Uterus (tissue), 3 donors: ENCODE measurements at regions not wholly inside any gene's neighbourhood (a gene's known extent, or its start where the extent isn't known, plus 50 kb on each side); places are given as distances from the start of the nearest gene placed in this dataset. TPM values are rescaled to one million over a fixed set of nuclear protein-coding genes. Genes with fewer than 3 reads are reported as not detected.

Experiments
- DNase-seq, 2 donors: peaks; one replicate each; pipeline ENCODE4 v3.0.0-alpha.2; 2019 to 2020
- H3K27ac ChIP-seq, 2 donors: fragments of 200-600 bp; sonication (generic); 1 replicate in 1 of 2; 2 replicates in 1 of 2; pipeline ENCODE4 v1.5.1; 2016 to 2018
- H3K27me3 ChIP-seq, 2 donors: fragments of 200-600 bp; sonication (generic); one replicate each; pipeline ENCODE4 v1.5.1; 2018 to 2019; ENCODE audit warnings: control low read depth in 1 of 2
- H3K36me3 ChIP-seq, 2 donors: fragments of 200-600 bp; sonication (generic); one replicate each; pipeline ENCODE4 v1.5.1; 2019; ENCODE audit warnings: control low read depth in 1 of 2
- H3K4me1 ChIP-seq, 2 donors: fragments of 200-600 bp; sonication (generic); one replicate each; pipeline ENCODE4 v1.5.1; 2018 to 2019; ENCODE audit warnings: control low read depth in 1 of 2
- H3K4me3 ChIP-seq, 2 donors: fragments of 200-600 bp; sonication (generic); 1 replicate in 1 of 2; 2 replicates in 1 of 2; pipeline ENCODE4 v1.5.1; 2018 to 2019; ENCODE audit warnings: mild to moderate bottlenecking in 1 of 2
- H3K9me3 ChIP-seq, 2 donors: fragments of 200-600 bp; sonication (generic); one replicate each; pipeline ENCODE4 v1.5.1; 2019; ENCODE audit warnings: control low read depth in 1 of 2
- POLR2A ChIP-seq, 2 donors: fragments of 450-650 bp; IDR thresholded peaks; one replicate each; pipeline ENCODE4 v1.6.1; 2016; ENCODE audit warnings: antibody characterized with exemption in 2 of 2, mild to moderate bottlenecking in 1 of 2, moderate library complexity in 1 of 2
- intact Hi-C: fragments of 100-400 bp; cut with DNase I; formaldehyde crosslinking; loops from one replicate; pipeline ENCODE4 v1.15.1; 2023; ENCODE audit warnings: low total_unique reads
- small RNA-seq: library from RNA; depleted of rRNA; stranded (forward); fragments of <200 nt; gene quantifications from one replicate; pipeline ENCODE3, GENCODE V24; 2016
- TF ChIP-seq, protein P1 (sequence below), 4 experiments: fragments of 200-600 bp in 2 of 4; fragments of 450-650 bp in 2 of 4; sonication (generic) in 2 of 4; IDR thresholded peaks; one replicate each; pipeline ENCODE4 v1.5.1; 2016 to 2019; ENCODE audit warnings: antibody characterized with exemption in 4 of 4, mild to moderate bottlenecking in 2 of 4, moderate library complexity in 1 of 4
- donor health status: DM: yes; HTN: yes; CAD: no.

DNA sequence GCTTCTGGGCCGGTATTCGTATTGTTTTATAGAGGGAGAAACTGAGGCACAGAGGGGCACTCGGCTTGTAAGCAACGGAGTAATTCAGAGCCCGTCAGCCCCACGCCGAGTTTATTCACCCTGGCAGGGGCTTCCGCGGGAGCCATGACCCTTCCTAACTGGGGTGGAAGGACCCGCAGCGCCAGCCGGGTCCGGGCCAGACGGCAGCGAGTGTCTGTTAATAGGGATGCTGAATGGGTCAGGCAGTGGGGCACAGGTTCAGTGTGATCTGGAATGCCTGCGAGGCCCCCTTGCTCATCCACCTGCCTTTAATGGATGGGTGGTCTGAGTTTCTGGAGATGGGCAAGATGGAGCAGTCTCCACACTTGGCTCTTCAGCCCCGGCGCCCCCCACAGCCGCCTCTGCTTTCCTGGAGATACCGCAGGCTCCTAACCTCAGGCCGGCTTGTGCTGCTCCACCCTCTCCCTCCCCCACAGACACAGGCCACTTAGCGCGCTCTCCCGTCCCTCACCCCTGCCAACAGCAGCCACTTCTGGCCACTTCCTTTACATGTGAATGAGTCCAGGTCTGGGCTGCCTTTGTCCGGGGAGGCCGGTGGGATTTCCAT, 147.1 kb downstream of the ERCC6L2 start:
- H3K36me3 ChIP-seq: no peaks in the 10 kb centered on the region
- H3K4me1 ChIP-seq: peaks cover 0 to 13% of the 10 kb centered on the region in 2 donors
- H3K27me3 ChIP-seq: no peaks in the 10 kb centered on the region
- peak overlapping the region in 1 of 2 donors; percentile 51 for H3K4me3 ChIP-seq
- intact Hi-C loops: no loop called here
- TF ChIP-seq, protein P1, sequence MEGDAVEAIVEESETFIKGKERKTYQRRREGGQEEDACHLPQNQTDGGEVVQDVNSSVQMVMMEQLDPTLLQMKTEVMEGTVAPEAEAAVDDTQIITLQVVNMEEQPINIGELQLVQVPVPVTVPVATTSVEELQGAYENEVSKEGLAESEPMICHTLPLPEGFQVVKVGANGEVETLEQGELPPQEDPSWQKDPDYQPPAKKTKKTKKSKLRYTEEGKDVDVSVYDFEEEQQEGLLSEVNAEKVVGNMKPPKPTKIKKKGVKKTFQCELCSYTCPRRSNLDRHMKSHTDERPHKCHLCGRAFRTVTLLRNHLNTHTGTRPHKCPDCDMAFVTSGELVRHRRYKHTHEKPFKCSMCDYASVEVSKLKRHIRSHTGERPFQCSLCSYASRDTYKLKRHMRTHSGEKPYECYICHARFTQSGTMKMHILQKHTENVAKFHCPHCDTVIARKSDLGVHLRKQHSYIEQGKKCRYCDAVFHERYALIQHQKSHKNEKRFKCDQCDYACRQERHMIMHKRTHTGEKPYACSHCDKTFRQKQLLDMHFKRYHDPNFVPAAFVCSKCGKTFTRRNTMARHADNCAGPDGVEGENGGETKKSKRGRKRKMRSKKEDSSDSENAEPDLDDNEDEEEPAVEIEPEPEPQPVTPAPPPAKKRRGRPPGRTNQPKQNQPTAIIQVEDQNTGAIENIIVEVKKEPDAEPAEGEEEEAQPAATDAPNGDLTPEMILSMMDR (IDR thresholded peaks at IDR 0.05): no peak
- TF ChIP-seq POLR2A (IDR thresholded peaks at IDR 0.05): no peak
- no peak for DNase-seq
- H3K9me3 ChIP-seq: no peaks in the 10 kb centered on the region
- no peak overlapping the region for H3K27ac ChIP-seq

DNA sequence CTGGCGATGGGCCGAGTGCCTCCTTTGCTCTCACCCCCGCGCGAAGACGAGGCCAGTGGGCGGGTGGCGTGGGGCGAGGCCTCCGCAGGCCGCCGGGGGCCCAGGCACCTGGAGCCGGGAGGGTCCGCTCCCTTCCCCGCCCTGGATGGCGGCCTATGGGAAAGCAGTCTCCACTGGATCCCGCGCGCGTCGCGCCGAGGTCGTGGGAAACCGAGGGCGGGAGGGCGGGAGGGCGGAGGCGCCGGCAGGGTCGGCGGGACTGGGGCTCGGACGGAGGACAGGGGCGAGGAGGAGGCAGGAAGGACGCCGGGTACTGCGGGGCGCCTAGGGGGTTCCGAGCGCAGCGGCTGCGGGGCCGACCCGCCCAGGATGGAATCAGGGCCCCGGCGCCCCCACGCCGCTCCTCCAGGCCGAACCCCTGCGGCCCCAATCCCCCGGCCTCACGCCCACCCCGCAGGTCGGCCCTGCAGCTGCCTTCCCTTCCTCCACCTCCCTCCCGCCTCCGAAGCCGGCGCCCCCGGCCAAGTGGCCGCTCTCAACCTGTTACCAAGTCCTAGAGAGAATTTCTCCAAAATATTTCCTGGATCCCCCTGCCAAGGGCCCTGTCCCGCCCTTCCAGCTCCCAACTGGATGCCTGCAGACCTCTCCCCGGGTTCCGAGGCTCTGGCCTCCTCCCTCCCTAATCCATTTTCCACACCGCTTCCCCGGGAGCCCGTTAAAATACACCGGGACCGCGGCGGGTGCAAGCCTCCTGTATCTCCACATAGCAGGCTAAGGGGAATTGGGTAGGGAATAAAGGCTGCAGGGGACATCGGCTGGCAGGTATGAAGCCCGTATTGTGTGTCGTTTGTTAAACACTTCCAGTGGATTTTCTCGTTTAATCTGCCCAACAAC, 146.3 kb downstream of the ERCC6L2 start:
- peak overlapping the region; percentile 38 to 63 for H3K27ac ChIP-seq

DNA sequence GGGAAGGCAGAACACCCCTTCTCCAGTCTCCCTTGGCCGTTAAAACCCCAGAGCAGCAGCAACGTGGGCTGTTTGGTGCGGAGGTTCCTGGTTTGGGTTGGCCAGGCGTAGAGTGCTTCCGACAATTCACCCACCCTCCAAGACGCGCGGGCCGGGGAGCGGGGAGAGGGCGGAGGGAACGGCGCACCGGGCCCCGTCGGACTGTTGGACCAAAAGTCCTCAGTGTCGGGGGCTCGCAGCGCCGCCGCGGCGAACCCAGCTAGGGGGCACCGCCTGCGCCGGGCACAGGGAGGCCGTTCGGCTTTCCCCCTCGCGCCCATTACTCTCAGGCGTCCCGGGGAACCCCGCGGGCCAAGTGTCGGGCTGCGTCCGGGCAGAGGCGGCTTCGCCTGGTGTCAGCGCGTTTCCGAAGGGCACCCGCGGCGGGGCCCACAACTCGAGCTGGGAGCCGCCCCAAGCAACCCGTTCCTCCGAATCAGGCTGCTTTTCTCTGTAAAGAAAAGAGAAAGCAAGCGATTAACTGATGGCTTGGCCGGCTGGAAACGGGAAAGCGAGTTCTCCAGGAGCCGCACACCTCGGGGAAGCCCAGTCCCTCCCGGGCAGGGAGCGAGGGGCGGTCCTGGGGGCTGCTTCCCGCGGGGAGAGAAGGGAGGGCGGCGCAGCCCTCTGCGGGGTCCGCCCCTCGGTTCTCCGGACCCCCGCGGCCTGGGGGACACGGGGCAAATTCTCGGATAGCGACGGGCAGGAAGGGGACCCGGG, 145.5 kb downstream of the ERCC6L2 start:
- H3K4me1 ChIP-seq: peaks cover 0 to 8% of the 10 kb centered on the region in 2 donors
- intact Hi-C loops: no loop called here
- TF ChIP-seq POLR2A (IDR thresholded peaks at IDR 0.05): peak in 1 of 2 donors; percentile 34
- TF ChIP-seq, protein P1 (IDR thresholded peaks at IDR 0.05): no peak
- no peak for DNase-seq
- H3K27me3 ChIP-seq: no peaks in the 10 kb centered on the region
- peak overlapping the region; percentile 38 to 51 for H3K4me3 ChIP-seq
- no peaks in the 10 kb centered on the region for H3K9me3 ChIP-seq
- peak overlapping the region; percentile 38 to 63 for H3K27ac ChIP-seq
- H3K36me3 ChIP-seq: no peaks in the 10 kb centered on the region

More for the DNA sequence above, 146.3 kb downstream of the ERCC6L2 start:
- no peaks in the 10 kb centered on the region for H3K36me3 ChIP-seq
- H3K4me1 ChIP-seq: peaks cover 0 to 8% of the 10 kb centered on the region in 2 donors
- no peak for TF ChIP-seq POLR2A (IDR thresholded peaks at IDR 0.05)
- TF ChIP-seq, protein P1 (IDR thresholded peaks at IDR 0.05): no peak
- H3K27me3 ChIP-seq: no peaks in the 10 kb centered on the region
- no peaks in the 10 kb centered on the region for H3K9me3 ChIP-seq
- H3K4me3 ChIP-seq: peak overlapping the region; percentile 38 to 51
- no peak for DNase-seq
- intact Hi-C loops: no loop called here

DNA sequence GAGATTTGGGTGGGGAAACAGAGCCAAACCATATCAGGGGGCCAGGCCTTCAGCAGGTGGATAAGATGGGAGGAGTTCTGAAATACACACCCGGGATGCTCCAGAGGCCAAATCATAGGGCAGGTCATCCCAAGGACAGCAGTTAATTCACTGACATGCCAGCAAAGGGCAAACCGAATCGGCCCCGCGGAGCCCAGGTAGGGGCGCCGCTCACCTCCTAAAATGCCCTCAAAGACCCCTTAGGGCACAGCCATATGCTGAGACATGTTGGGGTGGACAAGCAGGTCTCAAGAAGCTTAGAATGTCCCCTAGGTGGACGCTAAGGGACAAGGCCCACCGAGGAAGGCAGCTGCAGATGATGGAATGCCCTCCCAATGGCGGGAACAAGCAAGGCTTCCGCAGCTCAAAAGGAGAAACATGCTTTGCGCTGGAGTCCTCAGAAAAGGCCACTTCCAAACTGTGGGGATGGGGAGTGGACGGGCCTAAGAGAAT, 144.9 kb downstream of the ERCC6L2 start:
- Histone ChIP-seq H3K4me3 (peak overlapping the region; percentile 38 to 51), H3K9me3 (no peaks in the 10 kb centered on the region), H3K27me3 (no peaks in the 10 kb centered on the region), H3K36me3 (no peaks in the 10 kb centered on the region), H3K27ac (peak overlapping the region; percentile 38 to 63), H3K4me1 (peaks cover 0 to 8% of the 10 kb centered on the region in 2 donors)
- DNase-seq: no peak
- no peak for TF ChIP-seq POLR2A (IDR thresholded peaks at IDR 0.05)
- TF ChIP-seq, protein P1 (IDR thresholded peaks at IDR 0.05): no peak
- intact Hi-C loops: no loop called here

Small RNA genes in the stretch of these regions (small RNA-seq; reads per million reads assigned to genes)
- not detected for gene RF00019
